ENCODE measurements at regions not wholly inside any gene's neighbourhood (a gene's known extent, or its start where the extent isn't known, plus 50 kb on each side); places are given as distances from the start of the nearest gene placed in this dataset.

DNA sequence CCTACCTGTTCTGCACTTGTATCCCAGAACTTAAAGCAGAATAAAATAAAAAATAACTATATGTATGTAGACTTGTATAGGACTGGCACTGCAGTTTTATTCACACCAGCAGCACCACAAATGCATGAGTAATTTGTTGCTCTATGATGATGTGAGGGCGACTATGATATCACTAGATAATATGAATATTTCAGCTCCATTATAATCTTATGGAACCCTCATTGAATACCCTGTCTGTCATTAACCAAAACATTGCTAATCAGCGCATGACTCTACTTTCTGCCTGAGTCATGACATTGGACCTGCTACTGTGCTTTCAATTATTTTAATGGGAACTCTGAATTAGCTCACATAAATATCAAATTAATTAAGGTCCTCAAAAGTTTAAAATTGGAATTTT is 129.4 kb upstream of the RHOBTB1 start:
- ATAC-seq (ENCODE audit: low read depth), result no peak
- intact Hi-C loops (cut with micrococcal nuclease), result no loop called here
- POLR2A ChIA-PET (ENCODE audit: unreplicated experiment), result no interaction called here

More for the DNA sequence above, 129.4 kb upstream of the RHOBTB1 start:
- H3K27ac ChIP-seq (ENCODE audit: insufficient read depth, low read length), result no peak overlapping the region
- no peak overlapping the region for H3K4me2 ChIP-seq (ENCODE audit: low read depth, low read length)
- no peaks in the 10 kb centered on the region; the same call in 1 of the 2 replicates for H3K27me3 ChIP-seq (ENCODE audit: control insufficient read depth, insufficient read depth, low read length)
- WGBS, 2 experiments (ENCODE audit: extremely low coverage in 2 of 2, insufficient read length in 1 of 2), result no CpG with 5 or more reads among the region's 2 CpGs
- H3K4me1 ChIP-seq (ENCODE audit: control insufficient read depth, insufficient read depth, low read length), result no peaks in the 10 kb centered on the region
- H2AK5ac ChIP-seq (ENCODE audit: low read depth, low read length), result no peak overlapping the region
- H4K5ac ChIP-seq (ENCODE audit: low read depth, low read length), result no peak overlapping the region
- no peaks in the 10 kb centered on the region for H3K9me1 ChIP-seq (ENCODE audit: insufficient read depth, low read length)
- no peak overlapping the region for H3K4ac ChIP-seq (ENCODE audit: low read depth, low read length)
- no peak overlapping the region for H2AK9ac ChIP-seq (replicated peaks; ENCODE audit: low read depth, low read length, poor library complexity)
- no peak overlapping the region for H3K56ac ChIP-seq (ENCODE audit: extremely low read depth, insufficient read depth, low read length)
- dilution Hi-C loops (cut with HindIII; ENCODE audit: low sequenced_read_pairs, unreplicated experiment), result no loop called here
- BruUV-seq (replicated peaks), result no TSS peak
- no peak overlapping the region for H3K23ac ChIP-seq (ENCODE audit: low read depth, low read length)
- no peak overlapping the region for H2BK20ac ChIP-seq (ENCODE audit: low read depth, low read length)
- CTCF ChIA-PET, result no interaction called here
- no peak overlapping the region for H2BK15ac ChIP-seq (ENCODE audit: low read depth, low read length)
- no peak for DNase-seq
- no peak overlapping the region for H3K9ac ChIP-seq (ENCODE audit: low read depth, low read length)
- H4K20me1 ChIP-seq (ENCODE audit: insufficient read depth, low read length), result no peaks in the 10 kb centered on the region
- H4K8ac ChIP-seq (ENCODE audit: low read depth in 2 of 2, low read length in 2 of 2), result no peak overlapping the region
- H4K91ac ChIP-seq (ENCODE audit: insufficient read depth, low read depth, low read length), result no peak overlapping the region
- no peaks in the 10 kb centered on the region for H3K36me3 ChIP-seq (ENCODE audit: control insufficient read depth, insufficient read depth, low read length)
- H2BK120ac ChIP-seq (ENCODE audit: low read depth, low read length), result no peak overlapping the region
- H3K9me3 ChIP-seq (ENCODE audit: control insufficient read depth, insufficient read depth, low read length), result no peaks in the 10 kb centered on the region
- no peak overlapping the region for H2BK5ac ChIP-seq (ENCODE audit: low read depth, low read length, poor library complexity, severe bottlenecking)
- no peak overlapping the region for H3K14ac ChIP-seq (replicated peaks; ENCODE audit: low read depth, low read length)
- no peaks in the 10 kb centered on the region for H3K79me1 ChIP-seq (ENCODE audit: low read depth in 1 of 2, low read length in 2 of 2)
- no peak overlapping the region for H3K18ac ChIP-seq (ENCODE audit: low read depth, low read length)
- no peak overlapping the region for H2AFZ ChIP-seq (replicated peaks; ENCODE audit: low read length, poor library complexity)
- TF ChIP-seq RAD21 (IDR thresholded peaks at IDR 0.05; ENCODE audit: low read length) (no peak), CEBPB (IDR thresholded peaks at IDR 0.05; ENCODE audit: low read depth, low read length) (no peak)
- H3K4me3 ChIP-seq (ENCODE audit: insufficient read depth, low read depth, low read length), result no peak overlapping the region
- in situ Hi-C loops (cut with MboI; ENCODE audit: low sequenced_read_pairs), result no loop called here
